Hepatocyte (in vitro differentiated cells): ENCODE measurements at regions not wholly inside any gene's neighbourhood (a gene's known extent, or its start where the extent isn't known, plus 50 kb on each side); places are given as distances from the start of the nearest gene placed in this dataset.

ENCODE experiments used
- DNase-seq: peaks from one replicate; pipeline ENCODE4 v3.0.0-alpha.2; 2016; ENCODE audit warnings: low spot score
- H2AFZ ChIP-seq: fragments of 200-600 bp; sonication (generic); 2 replicates; pipeline ENCODE4 v1.6.0; 2016; ENCODE audit warnings: antibody characterized with exemption, mild to moderate bottlenecking
- H3K27ac ChIP-seq: fragments of 200-600 bp; sonication (generic); 2 replicates; pipeline ENCODE4 v1.5.1; 2016; ENCODE audit warnings: mild to moderate bottlenecking
- H3K27me3 ChIP-seq: fragments of 200-600 bp; sonication (generic); 2 replicates; pipeline ENCODE4 v1.6.1; 2016
- H3K36me3 ChIP-seq: fragments of 200-600 bp; sonication (generic); replicated peaks from 2 replicates; pipeline ENCODE4 v1.5.1; 2016; ENCODE audit warnings: low read depth; ENCODE audit not compliant: insufficient read depth
- H3K4me1 ChIP-seq: fragments of 200-600 bp; sonication (generic); 2 replicates; pipeline ENCODE4 v1.5.1; 2016; ENCODE audit warnings: mild to moderate bottlenecking, moderate library complexity; ENCODE audit not compliant: insufficient read depth
- H3K4me2 ChIP-seq: fragments of 200-600 bp; sonication (generic); 2 replicates; pipeline ENCODE4 v1.6.0; 2016
- H3K4me3 ChIP-seq: fragments of 200-600 bp; sonication (generic); 2 replicates; pipeline ENCODE4 v1.5.1; 2016; ENCODE audit warnings: mild to moderate bottlenecking
- H3K79me2 ChIP-seq: fragments of 200-600 bp; sonication (generic); 2 replicates; pipeline ENCODE4 v1.6.0; 2017; ENCODE audit warnings: mild to moderate bottlenecking
- H3K9me2 ChIP-seq: fragments of 200-600 bp; sonication (generic); replicated peaks from 2 replicates; pipeline ENCODE4 v1.6.0; 2017; ENCODE audit warnings: mild to moderate bottlenecking; ENCODE audit not compliant: insufficient read depth
- H3K9me3 ChIP-seq: fragments of 200-600 bp; sonication (generic); 2 replicates; pipeline ENCODE4 v1.5.1; 2016; ENCODE audit warnings: low read depth, mild to moderate bottlenecking
- H4K20me1 ChIP-seq: fragments of 200-600 bp; sonication (generic); 2 replicates; pipeline ENCODE4 v1.6.0; 2016; ENCODE audit warnings: mild to moderate bottlenecking; ENCODE audit not compliant: insufficient read depth, poor library complexity, severe bottlenecking
- EZH2 ChIP-seq: fragments of 200-600 bp; sonication (generic); IDR thresholded peaks from 2 replicates; pipeline ENCODE4 v1.6.1; 2016; ENCODE audit warnings: antibody characterized with exemption, mild to moderate bottlenecking, borderline replicate concordance
- EZH2phosphoT487 ChIP-seq: fragments of 200-600 bp; sonication (generic); IDR thresholded peaks from one replicate; pipeline ENCODE4 v1.6.1; 2018; ENCODE audit warnings: antibody characterized with exemption, mild to moderate bottlenecking, low read depth, moderate library complexity; ENCODE audit not compliant: unreplicated experiment, severe bottlenecking
- WGBS: methylation state at CpG from one replicate; pipeline ENCODE4 v1.1.6; 2016; ENCODE audit warnings: low lambda C conversion rate; ENCODE audit errors: missing lambda C conversion rate; 5-methylcytosine and 5-hydroxymethylcytosine counted together
- TF ChIP-seq, protein P1 (sequence below): fragments of 200-600 bp; sonication (generic); IDR thresholded peaks from 2 replicates; pipeline ENCODE4 v1.5.1; 2016; ENCODE audit warnings: antibody characterized with exemption, mild to moderate bottlenecking; ENCODE audit not compliant: poor library complexity

DNA sequence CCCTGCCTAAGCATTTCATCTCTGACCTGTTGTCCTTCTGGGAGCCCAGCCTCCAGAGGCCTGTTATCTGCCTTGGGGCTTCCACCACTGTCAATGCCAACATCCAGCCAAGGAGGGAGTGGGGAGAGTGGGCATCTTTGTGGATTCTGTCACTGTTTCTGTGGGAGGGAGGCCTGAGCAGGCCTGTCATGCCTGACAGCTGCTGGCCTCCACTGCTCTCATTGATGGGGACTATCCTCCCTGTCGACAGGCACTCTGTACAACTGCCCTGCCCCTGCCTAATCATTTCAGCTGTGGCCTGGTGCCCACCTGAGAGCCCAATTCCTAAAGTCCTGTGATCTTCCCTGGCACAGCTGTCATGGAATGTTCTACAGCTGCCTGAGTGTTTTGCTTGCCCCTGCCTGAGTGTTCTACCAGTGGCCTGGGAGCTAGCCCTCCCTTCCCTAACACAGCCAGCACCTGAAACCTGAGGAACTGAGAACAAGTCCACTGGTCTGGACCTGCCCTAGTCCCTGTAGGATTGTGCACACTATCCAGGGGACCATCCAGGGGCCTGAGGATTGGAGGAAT, 145.3 kb downstream of the FAM83B start:
- Histone ChIP-seq H3K4me2 (no peak overlapping the region), H4K20me1 (no peaks in the 10 kb centered on the region), H3K4me3 (no peak overlapping the region), H3K27ac (no peak overlapping the region), H3K9me3 (no peaks in the 10 kb centered on the region), H3K9me2 (no peaks in the 10 kb centered on the region), H2AFZ (no peak overlapping the region), H3K36me3 (no peaks in the 10 kb centered on the region), H3K4me1 (no peaks in the 10 kb centered on the region), H3K27me3 (no peaks in the 10 kb centered on the region), H3K79me2 (no peaks in the 10 kb centered on the region)
- WGBS = 100% methylated on average over 1 of the region's 1 CpG
- no peak for TF ChIP-seq EZH2phosphoT487
- TF ChIP-seq, protein P1, sequence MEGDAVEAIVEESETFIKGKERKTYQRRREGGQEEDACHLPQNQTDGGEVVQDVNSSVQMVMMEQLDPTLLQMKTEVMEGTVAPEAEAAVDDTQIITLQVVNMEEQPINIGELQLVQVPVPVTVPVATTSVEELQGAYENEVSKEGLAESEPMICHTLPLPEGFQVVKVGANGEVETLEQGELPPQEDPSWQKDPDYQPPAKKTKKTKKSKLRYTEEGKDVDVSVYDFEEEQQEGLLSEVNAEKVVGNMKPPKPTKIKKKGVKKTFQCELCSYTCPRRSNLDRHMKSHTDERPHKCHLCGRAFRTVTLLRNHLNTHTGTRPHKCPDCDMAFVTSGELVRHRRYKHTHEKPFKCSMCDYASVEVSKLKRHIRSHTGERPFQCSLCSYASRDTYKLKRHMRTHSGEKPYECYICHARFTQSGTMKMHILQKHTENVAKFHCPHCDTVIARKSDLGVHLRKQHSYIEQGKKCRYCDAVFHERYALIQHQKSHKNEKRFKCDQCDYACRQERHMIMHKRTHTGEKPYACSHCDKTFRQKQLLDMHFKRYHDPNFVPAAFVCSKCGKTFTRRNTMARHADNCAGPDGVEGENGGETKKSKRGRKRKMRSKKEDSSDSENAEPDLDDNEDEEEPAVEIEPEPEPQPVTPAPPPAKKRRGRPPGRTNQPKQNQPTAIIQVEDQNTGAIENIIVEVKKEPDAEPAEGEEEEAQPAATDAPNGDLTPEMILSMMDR = no peak
- no peak for TF ChIP-seq EZH2
- DNase-seq = no peak

DNA sequence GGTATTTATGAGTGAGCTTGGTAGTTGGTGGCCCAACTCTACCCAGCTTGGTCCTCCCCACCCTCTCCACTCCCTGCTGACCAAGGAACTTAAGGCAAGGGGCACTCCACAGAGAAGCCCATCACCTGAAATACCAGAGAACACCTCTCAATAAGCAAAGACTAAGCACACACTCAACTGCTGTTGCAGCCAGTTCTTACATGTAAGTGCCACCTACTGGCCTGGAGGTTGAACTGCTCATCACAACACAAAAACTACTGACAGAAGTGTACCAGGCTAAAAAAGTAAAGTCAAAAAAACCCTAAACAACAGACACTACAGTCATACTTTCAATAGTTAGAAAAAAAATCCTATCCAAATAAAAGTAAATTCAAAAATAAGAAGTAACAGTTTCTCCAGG, 146.2 kb downstream of the FAM83B start:
- Histone ChIP-seq H4K20me1 (no peaks in the 10 kb centered on the region), H3K9me3 (no peaks in the 10 kb centered on the region), H3K27ac (no peak overlapping the region), H3K4me1 (no peaks in the 10 kb centered on the region), H3K27me3 (no peaks in the 10 kb centered on the region), H3K4me3 (no peak overlapping the region), H3K79me2 (no peaks in the 10 kb centered on the region), H3K4me2 (no peak overlapping the region), H3K36me3 (no peaks in the 10 kb centered on the region), H2AFZ (no peak overlapping the region), H3K9me2 (no peaks in the 10 kb centered on the region)
- DNase-seq = no peak
- TF ChIP-seq, protein P1 = peak; percentile 32
- TF ChIP-seq EZH2 (no peak), EZH2phosphoT487 (no peak)

DNA sequence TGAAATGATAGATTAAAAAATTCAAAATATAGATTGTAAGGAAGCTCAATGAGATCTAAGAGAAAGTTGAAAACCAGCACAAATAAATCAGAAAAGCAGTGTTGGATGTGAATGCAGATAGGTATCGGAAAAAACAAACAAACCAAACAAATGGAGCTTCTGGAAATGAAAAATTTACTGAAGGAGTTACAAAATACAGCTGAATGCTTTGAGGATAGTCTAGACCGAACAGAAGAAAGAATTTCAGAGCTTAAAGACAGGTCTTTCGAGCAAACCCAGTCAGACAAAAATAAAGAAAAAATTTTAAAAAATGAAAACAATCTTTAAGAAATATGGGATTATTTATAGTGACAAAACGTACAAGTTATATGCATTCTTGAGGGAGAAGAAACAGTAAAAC, 146.7 kb downstream of the FAM83B start:
- Histone ChIP-seq H3K79me2 (no peaks in the 10 kb centered on the region), H3K4me3 (no peak overlapping the region), H3K27me3 (no peaks in the 10 kb centered on the region), H4K20me1 (no peaks in the 10 kb centered on the region), H3K4me1 (no peaks in the 10 kb centered on the region), H2AFZ (no peak overlapping the region), H3K9me2 (no peaks in the 10 kb centered on the region), H3K4me2 (no peak overlapping the region), H3K27ac (no peak overlapping the region), H3K9me3 (no peaks in the 10 kb centered on the region), H3K36me3 (no peaks in the 10 kb centered on the region)
- TF ChIP-seq, protein P1 = no peak
- TF ChIP-seq EZH2 (no peak), EZH2phosphoT487 (no peak)
- DNase-seq = no peak
- 82% methylated on average over 4 of the region's 4 CpGs for WGBS

DNA sequence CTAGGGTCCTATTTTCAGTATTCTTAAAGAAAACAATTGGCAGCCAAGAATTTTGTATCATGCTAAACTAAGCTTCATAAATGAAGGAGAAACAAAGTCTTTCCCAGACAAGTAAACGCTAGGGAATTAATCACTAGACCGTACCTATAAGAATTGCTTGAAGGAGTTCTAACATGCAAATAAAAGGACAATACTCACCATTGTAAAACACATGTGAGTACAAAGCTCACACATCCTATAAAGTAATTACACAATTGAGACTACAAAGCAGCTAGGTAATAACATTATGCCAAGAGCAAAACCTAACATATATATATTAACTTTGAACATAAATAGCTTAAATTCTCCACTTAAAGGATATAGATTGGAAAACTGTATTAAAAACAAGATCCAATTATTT, 147.4 kb downstream of the FAM83B start:
- Histone ChIP-seq H3K4me2 (no peak overlapping the region), H2AFZ (no peak overlapping the region), H3K79me2 (no peaks in the 10 kb centered on the region), H4K20me1 (no peaks in the 10 kb centered on the region), H3K9me3 (no peaks in the 10 kb centered on the region), H3K36me3 (no peaks in the 10 kb centered on the region), H3K9me2 (no peaks in the 10 kb centered on the region), H3K4me1 (no peaks in the 10 kb centered on the region), H3K27me3 (no peaks in the 10 kb centered on the region), H3K27ac (no peak overlapping the region), H3K4me3 (no peak overlapping the region)
- WGBS = 77% methylated on average over 2 of the region's 2 CpGs
- no peak for DNase-seq
- no peak for TF ChIP-seq EZH2phosphoT487
